ENCODE measurements at regions not wholly inside any gene's neighbourhood (a gene's known extent, or its start where the extent isn't known, plus 50 kb on each side); places are given as distances from the start of the nearest gene placed in this dataset.
"Not testable (repeated sequence)": the region's sequence is repeated elsewhere in the genome, so short reads cannot be mapped to it uniquely, and the experiment has no call there.

GRCh38 chr12:73815072-73815645 lies 722.5 kb upstream of the ATXN7L3B start:
- no peak for DNase-seq (ENCODE audit: low spot score)
- Mint-ChIP-seq H3K4me3 (no peak overlapping the region), H3K9me3 (peaks cover 6% of the 10 kb centered on the region), H3K27me3 (ENCODE audit: low read depth) (no peaks in the 10 kb centered on the region), H3K4me1 (ENCODE audit: low read depth) (no peaks in the 10 kb centered on the region), H3K27ac (no peak overlapping the region), H3K36me3 (ENCODE audit: low read depth) (no peaks in the 10 kb centered on the region)

GRCh38 chr12:73817161-73817560 lies 720.5 kb upstream of the ATXN7L3B start:
- no peak for DNase-seq (ENCODE audit: low spot score)
- no peaks in the 10 kb centered on the region for H3K4me1 Mint-ChIP-seq (ENCODE audit: low read depth)
- H3K27ac Mint-ChIP-seq = no peak overlapping the region
- H3K4me3 Mint-ChIP-seq = no peak overlapping the region
- H3K27me3 Mint-ChIP-seq (ENCODE audit: low read depth) = no peaks in the 10 kb centered on the region
- H3K9me3 Mint-ChIP-seq = peaks cover 12% of the 10 kb centered on the region
- no peaks in the 10 kb centered on the region for H3K36me3 Mint-ChIP-seq (ENCODE audit: low read depth)

GRCh38 chr12:73833746-73834145 lies 703.9 kb upstream of the ATXN7L3B start:
- H3K27me3 Mint-ChIP-seq (ENCODE audit: low read depth) = no peaks in the 10 kb centered on the region
- no peaks in the 10 kb centered on the region for H3K4me1 Mint-ChIP-seq (ENCODE audit: low read depth)
- no peaks in the 10 kb centered on the region for H3K36me3 Mint-ChIP-seq (ENCODE audit: low read depth)
- no peak overlapping the region for H3K27ac Mint-ChIP-seq
- no peak for DNase-seq (ENCODE audit: low spot score)
- H3K4me3 Mint-ChIP-seq = no peak overlapping the region
- peaks cover 11% of the 10 kb centered on the region for H3K9me3 Mint-ChIP-seq

- H3K9me3 Mint-ChIP-seq = peaks cover 4% of the 10 kb centered on the region
- no peaks in the 10 kb centered on the region for H3K27me3 Mint-ChIP-seq (ENCODE audit: low read depth)
- DNase-seq (ENCODE audit: low spot score) = no peak
- no peak overlapping the region for H3K27ac Mint-ChIP-seq
- H3K4me1 Mint-ChIP-seq (ENCODE audit: low read depth) = no peaks in the 10 kb centered on the region
- no peak overlapping the region for H3K4me3 Mint-ChIP-seq
- H3K36me3 Mint-ChIP-seq (ENCODE audit: low read depth) = no peaks in the 10 kb centered on the region
Measured at GRCh38 chr12:73841963-73842362, 695.7 kb upstream of the ATXN7L3B start.

GRCh38 chr12:73863546-73863945 lies 674.1 kb upstream of the ATXN7L3B start:
- Mint-ChIP-seq H3K27ac (no peak overlapping the region), H3K36me3 (ENCODE audit: low read depth) (no peaks in the 10 kb centered on the region), H3K9me3 (peaks cover 4% of the 10 kb centered on the region), H3K4me1 (ENCODE audit: low read depth) (no peaks in the 10 kb centered on the region), H3K4me3 (no peak overlapping the region), H3K27me3 (ENCODE audit: low read depth) (no peaks in the 10 kb centered on the region)
- no peak for DNase-seq (ENCODE audit: low spot score)

- Mint-ChIP-seq H3K9me3 (no peaks in the 10 kb centered on the region), H3K4me3 (no peak overlapping the region), H3K36me3 (ENCODE audit: low read depth) (no peaks in the 10 kb centered on the region), H3K27ac (no peak overlapping the region), H3K27me3 (ENCODE audit: low read depth) (no peaks in the 10 kb centered on the region), H3K4me1 (ENCODE audit: low read depth) (no peaks in the 10 kb centered on the region)
- no peak for DNase-seq (ENCODE audit: low spot score)
Measured at GRCh38 chr12:73867147-73867546, 670.5 kb upstream of the ATXN7L3B start.

- H3K27ac Mint-ChIP-seq; H3K36me3 Mint-ChIP-seq (ENCODE audit: low read depth); H3K27me3 Mint-ChIP-seq (ENCODE audit: low read depth); DNase-seq (ENCODE audit: low spot score); H3K9me3 Mint-ChIP-seq; H3K4me3 Mint-ChIP-seq; H3K4me1 Mint-ChIP-seq (ENCODE audit: low read depth): not testable (repeated sequence)
Measured at GRCh38 chr12:73877291-73877690, 660.3 kb upstream of the ATXN7L3B start.

- Mint-ChIP-seq H3K4me1 (ENCODE audit: low read depth) (no peaks in the 10 kb centered on the region), H3K4me3 (no peak overlapping the region), H3K9me3 (peaks cover 6% of the 10 kb centered on the region), H3K36me3 (ENCODE audit: low read depth) (no peaks in the 10 kb centered on the region), H3K27me3 (ENCODE audit: low read depth) (no peaks in the 10 kb centered on the region), H3K27ac (no peak overlapping the region)
- DNase-seq (ENCODE audit: low spot score) = no peak
Measured at GRCh38 chr12:73892201-73892600, 645.4 kb upstream of the ATXN7L3B start.

GRCh38 chr12:73898645-73899044 lies 639.0 kb upstream of the ATXN7L3B start:
- DNase-seq (ENCODE audit: low spot score) = no peak
- H3K27me3 Mint-ChIP-seq (ENCODE audit: low read depth) = no peaks in the 10 kb centered on the region
- H3K27ac Mint-ChIP-seq = no peak overlapping the region
- H3K9me3 Mint-ChIP-seq = no peaks in the 10 kb centered on the region
- no peaks in the 10 kb centered on the region for H3K4me1 Mint-ChIP-seq (ENCODE audit: low read depth)
- no peaks in the 10 kb centered on the region for H3K36me3 Mint-ChIP-seq (ENCODE audit: low read depth)
- no peak overlapping the region for H3K4me3 Mint-ChIP-seq

GRCh38 chr12:73902260-73902659 lies 635.4 kb upstream of the ATXN7L3B start:
- no peak for DNase-seq (ENCODE audit: low spot score)
- peaks cover 5% of the 10 kb centered on the region for H3K9me3 Mint-ChIP-seq
- H3K36me3 Mint-ChIP-seq (ENCODE audit: low read depth) = no peaks in the 10 kb centered on the region
- H3K4me1 Mint-ChIP-seq (ENCODE audit: low read depth) = no peaks in the 10 kb centered on the region
- no peaks in the 10 kb centered on the region for H3K27me3 Mint-ChIP-seq (ENCODE audit: low read depth)
- H3K27ac Mint-ChIP-seq = no peak overlapping the region
- H3K4me3 Mint-ChIP-seq = no peak overlapping the region

GRCh38 chr12:73906757-73907156 lies 630.9 kb upstream of the ATXN7L3B start:
- no peak for DNase-seq (ENCODE audit: low spot score)
- no peak overlapping the region for H3K27ac Mint-ChIP-seq
- no peaks in the 10 kb centered on the region for H3K36me3 Mint-ChIP-seq (ENCODE audit: low read depth)
- H3K27me3 Mint-ChIP-seq (ENCODE audit: low read depth) = no peaks in the 10 kb centered on the region
- H3K4me1 Mint-ChIP-seq (ENCODE audit: low read depth) = no peaks in the 10 kb centered on the region
- peaks cover 12% of the 10 kb centered on the region for H3K9me3 Mint-ChIP-seq
- H3K4me3 Mint-ChIP-seq = no peak overlapping the region

GRCh38 chr12:73935817-73936216 lies 601.8 kb upstream of the ATXN7L3B start:
- no peaks in the 10 kb centered on the region for H3K27me3 Mint-ChIP-seq (ENCODE audit: low read depth)
- no peak for DNase-seq (ENCODE audit: low spot score)
- H3K27ac Mint-ChIP-seq = no peak overlapping the region
- no peak overlapping the region for H3K4me3 Mint-ChIP-seq
- no peaks in the 10 kb centered on the region for H3K9me3 Mint-ChIP-seq
- no peaks in the 10 kb centered on the region for H3K36me3 Mint-ChIP-seq (ENCODE audit: low read depth)
- no peaks in the 10 kb centered on the region for H3K4me1 Mint-ChIP-seq (ENCODE audit: low read depth)

GRCh38 chr12:73947326-73948026 lies 590.2 kb upstream of the ATXN7L3B start:
- no peak overlapping the region for H3K27ac Mint-ChIP-seq
- no peaks in the 10 kb centered on the region for H3K27me3 Mint-ChIP-seq (ENCODE audit: low read depth)
- H3K36me3 Mint-ChIP-seq (ENCODE audit: low read depth) = no peaks in the 10 kb centered on the region
- H3K9me3 Mint-ChIP-seq = no peaks in the 10 kb centered on the region
- no peak overlapping the region for H3K4me3 Mint-ChIP-seq
- no peak for DNase-seq (ENCODE audit: low spot score)
- H3K4me1 Mint-ChIP-seq (ENCODE audit: low read depth) = no peaks in the 10 kb centered on the region

- H3K27ac Mint-ChIP-seq = no peak overlapping the region
- no peaks in the 10 kb centered on the region for H3K27me3 Mint-ChIP-seq (ENCODE audit: low read depth)
- no peak overlapping the region for H3K4me3 Mint-ChIP-seq
- no peaks in the 10 kb centered on the region for H3K4me1 Mint-ChIP-seq (ENCODE audit: low read depth)
- H3K9me3 Mint-ChIP-seq = no peaks in the 10 kb centered on the region
- no peak for DNase-seq (ENCODE audit: low spot score)
- H3K36me3 Mint-ChIP-seq (ENCODE audit: low read depth) = no peaks in the 10 kb centered on the region
Measured at GRCh38 chr12:73950507-73950906, 587.1 kb upstream of the ATXN7L3B start.

Data from T-helper 2 cell treated with Interferon-gamma antibody and Interleukin-4, amounts not matched to agents 5 μg/mL and 100 μg/mL, for 36 hours (primary cell).